ENCODE measurements at regions not wholly inside any gene's neighbourhood (a gene's known extent, or its start where the extent isn't known, plus 50 kb on each side); places are given as distances from the start of the nearest gene placed in this dataset.

GRCh38 chr18:65093346-65093745, 657.5 kb upstream of the CDH7 start:
- H2BK15ac ChIP-seq (ENCODE audit: low read depth, low read length): no peak overlapping the region
- no peaks in the 10 kb centered on the region for H3K9me3 ChIP-seq (ENCODE audit: control insufficient read depth, low read depth, low read length)
- no peak overlapping the region for H3K27ac ChIP-seq (ENCODE audit: insufficient read length, low read depth, low read length)
- no peaks in the 10 kb centered on the region for H3K4me1 ChIP-seq (ENCODE audit: insufficient read depth, low read length)
- H4K91ac ChIP-seq (ENCODE audit: insufficient read length, low read depth, low read length): no peak overlapping the region
- H3K4me1 Mint-ChIP-seq: peaks cover 10% of the 10 kb centered on the region in 2 experiments; a peak in 3 of 4 replicates
- H3K4me3 Mint-ChIP-seq: no peak overlapping the region
- no peak overlapping the region for H3K56ac ChIP-seq (ENCODE audit: insufficient read length, low read depth, low read length)
- H4K5ac ChIP-seq (ENCODE audit: insufficient read length, low read depth, low read length): no peak overlapping the region
- no peak overlapping the region for H2AK5ac ChIP-seq (ENCODE audit: insufficient read length, low read length)
- WGBS (ENCODE audit: extremely low coverage, insufficient read length, low lambda C conversion rate): no CpG with 5 or more reads among the region's 4 CpGs
- H3K79me1 ChIP-seq (ENCODE audit: insufficient read depth, low read depth, low read length, poor library complexity, severe bottlenecking): no peaks in the 10 kb centered on the region
- H2BK20ac ChIP-seq (ENCODE audit: low read depth, low read length, poor library complexity, severe bottlenecking): no peak overlapping the region
- H3K14ac ChIP-seq (ENCODE audit: insufficient read depth, low read length): no peak overlapping the region
- H3K18ac ChIP-seq (ENCODE audit: insufficient read length, low read depth, low read length): no peak overlapping the region
- H3T11ph ChIP-seq (ENCODE audit: low read length): no peak overlapping the region
- no peaks in the 10 kb centered on the region for H3K27me3 ChIP-seq (ENCODE audit: insufficient read depth, low read length)
- no peak overlapping the region for H3K4me2 ChIP-seq (ENCODE audit: insufficient read depth, insufficient read length, low read length)
- no peak overlapping the region for H3K9ac ChIP-seq (ENCODE audit: extremely low read depth, insufficient read length, low read length)
- TF ChIP-seq, protein P1, sequence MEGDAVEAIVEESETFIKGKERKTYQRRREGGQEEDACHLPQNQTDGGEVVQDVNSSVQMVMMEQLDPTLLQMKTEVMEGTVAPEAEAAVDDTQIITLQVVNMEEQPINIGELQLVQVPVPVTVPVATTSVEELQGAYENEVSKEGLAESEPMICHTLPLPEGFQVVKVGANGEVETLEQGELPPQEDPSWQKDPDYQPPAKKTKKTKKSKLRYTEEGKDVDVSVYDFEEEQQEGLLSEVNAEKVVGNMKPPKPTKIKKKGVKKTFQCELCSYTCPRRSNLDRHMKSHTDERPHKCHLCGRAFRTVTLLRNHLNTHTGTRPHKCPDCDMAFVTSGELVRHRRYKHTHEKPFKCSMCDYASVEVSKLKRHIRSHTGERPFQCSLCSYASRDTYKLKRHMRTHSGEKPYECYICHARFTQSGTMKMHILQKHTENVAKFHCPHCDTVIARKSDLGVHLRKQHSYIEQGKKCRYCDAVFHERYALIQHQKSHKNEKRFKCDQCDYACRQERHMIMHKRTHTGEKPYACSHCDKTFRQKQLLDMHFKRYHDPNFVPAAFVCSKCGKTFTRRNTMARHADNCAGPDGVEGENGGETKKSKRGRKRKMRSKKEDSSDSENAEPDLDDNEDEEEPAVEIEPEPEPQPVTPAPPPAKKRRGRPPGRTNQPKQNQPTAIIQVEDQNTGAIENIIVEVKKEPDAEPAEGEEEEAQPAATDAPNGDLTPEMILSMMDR (conservative IDR thresholded peaks at IDR 0.05): no peak
- no peaks in the 10 kb centered on the region for H3K23me2 ChIP-seq (ENCODE audit: insufficient read length, low read depth, low read length, poor library complexity, severe bottlenecking)
- no peak overlapping the region for H2AFZ ChIP-seq (ENCODE audit: low read length)
- H2BK12ac ChIP-seq (ENCODE audit: insufficient read length, low read depth, low read length): no peak overlapping the region
- no peaks in the 10 kb centered on the region for H4K20me1 ChIP-seq (ENCODE audit: control insufficient read depth, insufficient read depth, insufficient read length)
- no peak overlapping the region for H2BK120ac ChIP-seq (ENCODE audit: low read depth, low read length, poor library complexity, severe bottlenecking)
- no peak overlapping the region for H3K23ac ChIP-seq (ENCODE audit: insufficient read length, low read depth, low read length)
- no peak overlapping the region for H4K8ac ChIP-seq (replicated peaks; ENCODE audit: insufficient read length, low read depth, low read length)
- DNase-seq: no peak
- H3K27me3 Mint-ChIP-seq (ENCODE audit: low read depth): no peaks in the 10 kb centered on the region
- H3K27ac Mint-ChIP-seq: no peak overlapping the region
- no peaks in the 10 kb centered on the region for H3K79me2 ChIP-seq (ENCODE audit: insufficient read depth, low read length)
- H3K4ac ChIP-seq (ENCODE audit: low read depth, low read length): no peak overlapping the region
- no peaks in the 10 kb centered on the region for H3K36me3 Mint-ChIP-seq (ENCODE audit: insufficient read depth in 1 of 3, low read depth in 3 of 3)
- H3K9me3 Mint-ChIP-seq: no peaks in the 10 kb centered on the region
- H2BK5ac ChIP-seq (ENCODE audit: insufficient read length, low read length): no peak overlapping the region
